HepG2 (cell line): ENCODE measurements at regions not wholly inside any gene's neighbourhood (a gene's known extent, or its start where the extent isn't known, plus 50 kb on each side); places are given as distances from the start of the nearest gene placed in this dataset.

Experiments
- ATAC-seq: fragments of 200-7000 bp; cut with Tn5 transposase; 3 replicates; pipeline ENCODE4 v1.9.1; 2020; ENCODE audit warnings: mild to moderate bottlenecking, moderate library complexity
- BruUV-seq: library from RNA; stranded (reverse); fragments of 400-500 nt; replicated peaks from 2 replicates; lab custom pipeline; 2021; lab: Mats Ljungman, UMichigan
- CTCF ChIA-PET: fragments of 300-600 bp; formaldehyde crosslinking; extraction: SDS; loops from one replicate; lab custom pipeline; 2021; ENCODE audit warnings: low total read pairs, inconsistent platforms, low intra/inter-chr PET ratio; lab: Yijun Ruan, JAX
- POLR2A ChIA-PET: fragments of 350-600 bp; sonication (Branson Sonifier 250); formaldehyde crosslinking; loops from one replicate; lab custom pipeline; 2020; ENCODE audit warnings: antibody characterized with exemption, inconsistent platforms; lab: Yijun Ruan, JAX
- DNase-seq: peaks from one replicate; pipeline ENCODE4 v3.0.0-alpha.2; 2015; ENCODE audit warnings: low spot score
- FAIRE-seq: peaks from 3 replicates; lab custom pipeline; 2011; peaks lifted over from hg19 to GRCh38; lab: Jason Lieb, UNC
- H2AFZ ChIP-seq: one replicate; pipeline ENCODE4 v1.6.1; 2011; ENCODE audit warnings: low read length, inconsistent platforms
- H3K27ac ChIP-seq: fragments of 300-600 bp; 3 replicates; pipeline ENCODE4 v1.8.0; 2011; ENCODE audit warnings: mixed run types, mild to moderate bottlenecking, mixed read lengths, low read length, inconsistent platforms; ENCODE audit not compliant: insufficient read depth; ENCODE audit errors: extremely low read length
- H3K27me3 ChIP-seq, 2 experiments: fragments of 200-600 bp in 1 of 2; 2 replicates in 1 of 2; 3 replicates in 1 of 2; pipeline versions ENCODE4 v1.6.0 to v1.8.0; 2011; ENCODE audit warnings: low read length in 2 of 2, mild to moderate bottlenecking in 2 of 2, moderate library complexity in 2 of 2, inconsistent platforms in 1 of 2; ENCODE audit not compliant: insufficient read depth in 2 of 2, control insufficient read depth in 1 of 2
- H3K36me3 ChIP-seq, 2 experiments: fragments of 200-600 bp in 1 of 2; replicated peaks in 1 of 2; 2 replicates in 1 of 2; 3 replicates in 1 of 2; pipeline versions ENCODE4 v1.5.1 to v1.8.0; 2011; ENCODE audit warnings: low read length in 2 of 2, inconsistent platforms in 1 of 2; ENCODE audit not compliant: insufficient read depth in 2 of 2, control insufficient read depth in 1 of 2
- H3K4me1 ChIP-seq: 2 replicates; pipeline ENCODE4 v1.5.1; 2012; ENCODE audit warnings: low read length, inconsistent platforms; ENCODE audit not compliant: insufficient read depth
- H3K4me2 ChIP-seq: 2 replicates; pipeline ENCODE4 v1.6.0; 2011; ENCODE audit warnings: low read depth, low read length, inconsistent platforms
- H3K4me3 ChIP-seq, 3 experiments: fragments of 200-600 bp in 1 of 3; sonication (generic), shearing (Covaris generic) in 1 of 3; replicated peaks in 1 of 3; 2 replicates each; pipeline ENCODE4 v1.5.1; 2011 to 2016; ENCODE audit warnings: low read length in 3 of 3, inconsistent platforms in 2 of 3, low read depth in 2 of 3, mild to moderate bottlenecking in 2 of 3, control low read depth in 1 of 3, mixed read lengths in 1 of 3; ENCODE audit not compliant: insufficient read depth in 1 of 3
- H3K79me2 ChIP-seq: one replicate; pipeline ENCODE4 v1.6.1; 2011; ENCODE audit warnings: low read length, inconsistent platforms; ENCODE audit not compliant: insufficient read depth
- H3K9ac ChIP-seq: 2 replicates; pipeline ENCODE4 v1.6.0; 2011; ENCODE audit warnings: mild to moderate bottlenecking, low read depth, low read length, inconsistent platforms; ENCODE audit not compliant: insufficient read depth
- H3K9me3 ChIP-seq: 2 replicates; pipeline ENCODE4 v1.5.1; 2012; ENCODE audit warnings: mild to moderate bottlenecking, low read length
- H4K20me1 ChIP-seq: 2 replicates; pipeline ENCODE4 v1.6.0; 2011; ENCODE audit warnings: inconsistent platforms, mild to moderate bottlenecking, low read length, moderate library complexity; ENCODE audit not compliant: insufficient read depth
- ADNP ChIP-seq: sonication (generic); formaldehyde crosslinking; IDR thresholded peaks from 2 replicates; pipeline ENCODE4 v1.4.0; 2020; ENCODE audit warnings: missing genetic modification reagents
- ATF1 ChIP-seq: IDR thresholded peaks from 2 replicates; pipeline ENCODE4 v1.6.1; 2016; ENCODE audit warnings: mild to moderate bottlenecking, control low read depth
- CHD2 ChIP-seq: IDR thresholded peaks from 2 replicates; pipeline ENCODE4 v1.6.1; 2011; ENCODE audit warnings: low read depth, low read length, improper control_type of control experiment
- HOXA5 ChIP-seq: sonication (generic); formaldehyde crosslinking; IDR thresholded peaks from 2 replicates; pipeline ENCODE4 v1.4.0; 2020; ENCODE audit warnings: missing genetic modification reagents
- MAFK ChIP-seq, 2 experiments: IDR thresholded peaks in 1 of 2; conservative IDR thresholded peaks in 1 of 2; 2 replicates each; pipeline ENCODE4 v1.6.1; 2011; ENCODE audit warnings: improper control_type of control experiment in 2 of 2, low read length in 2 of 2
- MTF1 ChIP-seq: sonication (generic); formaldehyde crosslinking; IDR thresholded peaks from 2 replicates; pipeline ENCODE4 v1.5.0; 2020; ENCODE audit warnings: missing genetic modification reagents
- NFATC3 ChIP-seq: sonication (generic); formaldehyde crosslinking; IDR thresholded peaks from 2 replicates; pipeline ENCODE4 v1.5.1; 2020; ENCODE audit warnings: mild to moderate bottlenecking, missing genetic modification reagents
- TAF1 ChIP-seq: sonication (generic); formaldehyde crosslinking; IDR thresholded peaks from 2 replicates; pipeline ENCODE4 v1.4.0; 2020; ENCODE audit warnings: missing genetic modification reagents
- ZBTB7B ChIP-seq: sonication (generic); formaldehyde crosslinking; IDR thresholded peaks from 2 replicates; pipeline ENCODE4 v1.4.0; 2020; ENCODE audit warnings: missing genetic modification reagents
- ZNF251 ChIP-seq: sonication (generic); formaldehyde crosslinking; IDR thresholded peaks from 2 replicates; pipeline ENCODE4 v1.9.0; 2021; ENCODE audit warnings: mild to moderate bottlenecking, missing genetic modification reagents
- ZNF253 ChIP-seq: sonication (generic); formaldehyde crosslinking; IDR thresholded peaks from 2 replicates; pipeline ENCODE4 v1.8.0; 2022; ENCODE audit warnings: mild to moderate bottlenecking, missing genetic modification reagents, borderline replicate concordance
- WGBS: methylation state at CpG from one replicate; pipeline ENCODE4 v1.1.6; 2017; ENCODE audit warnings: low lambda C conversion rate; 5-methylcytosine and 5-hydroxymethylcytosine counted together
- in situ Hi-C: cut with HindIII; loops from 2 replicates; pipeline ENCODE4 v1.10.0; 2017; ENCODE audit warnings: low pct_unique_long_range_greater_than_20kb; ENCODE audit not compliant: extremely low pct_ligation_motif_present
- intact Hi-C: fragments of 100-400 bp; cut with micrococcal nuclease; formaldehyde crosslinking; loops from one replicate; pipeline ENCODE4 v1.10.0; 2022; ENCODE audit not compliant: unreplicated experiment
- TF ChIP-seq, protein P1 (sequence below): sonication (generic); formaldehyde crosslinking; IDR thresholded peaks from 2 replicates; pipeline ENCODE4 v1.4.0; 2020; ENCODE audit warnings: missing genetic modification reagents

DNA sequence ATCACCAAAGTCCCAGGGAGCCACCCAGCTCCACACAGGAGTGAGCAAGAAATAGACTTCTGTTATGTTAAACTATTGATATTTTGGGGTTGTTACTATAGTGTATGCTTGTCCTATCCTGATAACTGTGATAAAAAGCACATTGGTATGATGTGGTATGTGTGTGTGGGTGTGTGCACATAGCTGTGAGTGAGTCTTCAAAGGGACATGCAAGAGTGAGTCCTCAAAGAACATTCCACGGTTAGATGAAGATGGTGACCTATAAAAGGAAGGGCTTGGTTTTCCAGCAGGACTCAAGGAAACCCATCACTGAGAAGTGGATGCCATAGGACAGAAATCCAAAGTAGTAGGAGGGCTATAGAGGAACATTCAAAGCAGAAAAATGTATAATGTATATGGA, 342.9 kb downstream of the TSN start:
- Histone ChIP-seq H3K9ac (no peak overlapping the region), H3K36me3 (no peaks in the 10 kb centered on the region), H3K27ac (no peak overlapping the region), H3K4me1 (no peaks in the 10 kb centered on the region), H4K20me1 (no peaks in the 10 kb centered on the region), H3K4me3 (no peak overlapping the region), H3K27me3 (no peaks in the 10 kb centered on the region; a peak in 1 of 5 replicates), H2AFZ (no peak overlapping the region), H3K4me2 (no peak overlapping the region), H3K9me3 (no peaks in the 10 kb centered on the region), H3K79me2 (no peaks in the 10 kb centered on the region)
- ATAC-seq (no peak), DNase-seq (no peak), FAIRE-seq (no peak)
- BruUV-seq = no TSS peak
- intact Hi-C loops (no loop called here), in situ Hi-C loops (no loop called here)
- TF ChIP-seq CHD2 = no peak
- no peak for TF ChIP-seq ATF1 (CRISPR knock-in tag)
- TF ChIP-seq ADNP = no peak
- no peak for TF ChIP-seq MTF1 (CRISPR knock-in tag)
- TF ChIP-seq ZNF251 (CRISPR knock-in tag) = no peak
- TF ChIP-seq MAFK (conservative IDR thresholded peaks at IDR 0.05 in 1 of 2, IDR thresholded peaks at IDR 0.05 in 1 of 2; ENCODE audit: low read length in 2 of 2) = no peak
- TF ChIP-seq, protein P1, sequence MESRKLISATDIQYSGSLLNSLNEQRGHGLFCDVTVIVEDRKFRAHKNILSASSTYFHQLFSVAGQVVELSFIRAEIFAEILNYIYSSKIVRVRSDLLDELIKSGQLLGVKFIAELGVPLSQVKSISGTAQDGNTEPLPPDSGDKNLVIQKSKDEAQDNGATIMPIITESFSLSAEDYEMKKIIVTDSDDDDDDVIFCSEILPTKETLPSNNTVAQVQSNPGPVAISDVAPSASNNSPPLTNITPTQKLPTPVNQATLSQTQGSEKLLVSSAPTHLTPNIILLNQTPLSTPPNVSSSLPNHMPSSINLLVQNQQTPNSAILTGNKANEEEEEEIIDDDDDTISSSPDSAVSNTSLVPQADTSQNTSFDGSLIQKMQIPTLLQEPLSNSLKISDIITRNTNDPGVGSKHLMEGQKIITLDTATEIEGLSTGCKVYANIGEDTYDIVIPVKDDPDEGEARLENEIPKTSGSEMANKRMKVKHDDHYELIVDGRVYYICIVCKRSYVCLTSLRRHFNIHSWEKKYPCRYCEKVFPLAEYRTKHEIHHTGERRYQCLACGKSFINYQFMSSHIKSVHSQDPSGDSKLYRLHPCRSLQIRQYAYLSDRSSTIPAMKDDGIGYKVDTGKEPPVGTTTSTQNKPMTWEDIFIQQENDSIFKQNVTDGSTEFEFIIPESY (CRISPR knock-in tag) = no peak
- TF ChIP-seq TAF1 = no peak
- TF ChIP-seq ZBTB7B = no peak
- no peak for TF ChIP-seq HOXA5 (CRISPR knock-in tag)
- TF ChIP-seq ZNF253 (CRISPR knock-in tag) = no peak
- TF ChIP-seq NFATC3 (CRISPR knock-in tag) = no peak
- 0% methylated on average over 1 of the region's 1 CpG for WGBS
- ChIA-PET POLR2A (no interaction called here), CTCF (no interaction called here)
